Esophagus squamous epithelium (tissue), 4 donors: ENCODE measurements at regions not wholly inside any gene's neighbourhood (a gene's known extent, or its start where the extent isn't known, plus 50 kb on each side); places are given as distances from the start of the nearest gene placed in this dataset.

Source experiments
- POLR2A ChIP-seq, 4 donors: fragments of 450-650 bp; IDR thresholded peaks; one replicate each; pipeline ENCODE4 v1.6.1; 2017; ENCODE audit warnings: antibody characterized with exemption in 4 of 4, mild to moderate bottlenecking in 4 of 4, moderate library complexity in 3 of 4
- TF ChIP-seq, protein P1 (sequence below), 6 experiments: fragments of 450-650 bp in 4 of 6; fragments of 200-600 bp in 2 of 6; sonication (generic) in 2 of 6; IDR thresholded peaks; one replicate each; pipeline ENCODE4 v1.5.1; 2016 to 2019; ENCODE audit warnings: antibody characterized with exemption in 6 of 6, mild to moderate bottlenecking in 4 of 6, moderate library complexity in 4 of 6

GRCh38 chr18:73246763-73247162, 379.0 kb upstream of the NETO1 start:
- TF ChIP-seq, protein P1, sequence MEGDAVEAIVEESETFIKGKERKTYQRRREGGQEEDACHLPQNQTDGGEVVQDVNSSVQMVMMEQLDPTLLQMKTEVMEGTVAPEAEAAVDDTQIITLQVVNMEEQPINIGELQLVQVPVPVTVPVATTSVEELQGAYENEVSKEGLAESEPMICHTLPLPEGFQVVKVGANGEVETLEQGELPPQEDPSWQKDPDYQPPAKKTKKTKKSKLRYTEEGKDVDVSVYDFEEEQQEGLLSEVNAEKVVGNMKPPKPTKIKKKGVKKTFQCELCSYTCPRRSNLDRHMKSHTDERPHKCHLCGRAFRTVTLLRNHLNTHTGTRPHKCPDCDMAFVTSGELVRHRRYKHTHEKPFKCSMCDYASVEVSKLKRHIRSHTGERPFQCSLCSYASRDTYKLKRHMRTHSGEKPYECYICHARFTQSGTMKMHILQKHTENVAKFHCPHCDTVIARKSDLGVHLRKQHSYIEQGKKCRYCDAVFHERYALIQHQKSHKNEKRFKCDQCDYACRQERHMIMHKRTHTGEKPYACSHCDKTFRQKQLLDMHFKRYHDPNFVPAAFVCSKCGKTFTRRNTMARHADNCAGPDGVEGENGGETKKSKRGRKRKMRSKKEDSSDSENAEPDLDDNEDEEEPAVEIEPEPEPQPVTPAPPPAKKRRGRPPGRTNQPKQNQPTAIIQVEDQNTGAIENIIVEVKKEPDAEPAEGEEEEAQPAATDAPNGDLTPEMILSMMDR (IDR thresholded peaks at IDR 0.05) = no peak
- TF ChIP-seq POLR2A (IDR thresholded peaks at IDR 0.05) = no peak
